ENCODE measurements at regions not wholly inside any gene's neighbourhood (a gene's known extent, or its start where the extent isn't known, plus 50 kb on each side); places are given as distances from the start of the nearest gene placed in this dataset.

DNA sequence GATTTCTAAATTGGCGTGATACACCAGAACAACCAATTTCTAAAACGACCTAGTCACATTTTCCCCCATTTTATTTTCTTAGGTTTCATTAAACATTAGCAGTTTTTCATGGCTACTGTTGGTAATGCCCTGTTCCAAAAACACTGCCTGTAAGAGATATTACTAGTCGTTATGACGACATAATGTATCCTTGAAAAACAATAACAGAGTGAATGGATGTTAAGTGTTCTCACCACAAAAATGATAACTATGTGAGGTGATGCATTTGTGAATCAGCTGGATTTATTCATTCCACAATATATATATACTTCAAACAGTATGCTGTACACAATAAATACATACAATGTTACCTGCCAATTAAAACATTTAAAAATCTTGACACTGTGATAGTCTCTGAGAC, 1147.6 kb upstream of the PCDH10 start:
- Histone ChIP-seq H3K23me2 (ENCODE audit: insufficient read length, low read depth, low read length, poor library complexity, severe bottlenecking) (no peaks in the 10 kb centered on the region), H3K27ac (ENCODE audit: insufficient read length, low read depth, low read length) (no peak overlapping the region)

More for the DNA sequence above, 1147.6 kb upstream of the PCDH10 start:
- H2BK15ac ChIP-seq (ENCODE audit: low read depth, low read length), result no peak overlapping the region
- H3K14ac ChIP-seq (ENCODE audit: insufficient read depth, low read length), result no peak overlapping the region
- TF ChIP-seq, protein P1, sequence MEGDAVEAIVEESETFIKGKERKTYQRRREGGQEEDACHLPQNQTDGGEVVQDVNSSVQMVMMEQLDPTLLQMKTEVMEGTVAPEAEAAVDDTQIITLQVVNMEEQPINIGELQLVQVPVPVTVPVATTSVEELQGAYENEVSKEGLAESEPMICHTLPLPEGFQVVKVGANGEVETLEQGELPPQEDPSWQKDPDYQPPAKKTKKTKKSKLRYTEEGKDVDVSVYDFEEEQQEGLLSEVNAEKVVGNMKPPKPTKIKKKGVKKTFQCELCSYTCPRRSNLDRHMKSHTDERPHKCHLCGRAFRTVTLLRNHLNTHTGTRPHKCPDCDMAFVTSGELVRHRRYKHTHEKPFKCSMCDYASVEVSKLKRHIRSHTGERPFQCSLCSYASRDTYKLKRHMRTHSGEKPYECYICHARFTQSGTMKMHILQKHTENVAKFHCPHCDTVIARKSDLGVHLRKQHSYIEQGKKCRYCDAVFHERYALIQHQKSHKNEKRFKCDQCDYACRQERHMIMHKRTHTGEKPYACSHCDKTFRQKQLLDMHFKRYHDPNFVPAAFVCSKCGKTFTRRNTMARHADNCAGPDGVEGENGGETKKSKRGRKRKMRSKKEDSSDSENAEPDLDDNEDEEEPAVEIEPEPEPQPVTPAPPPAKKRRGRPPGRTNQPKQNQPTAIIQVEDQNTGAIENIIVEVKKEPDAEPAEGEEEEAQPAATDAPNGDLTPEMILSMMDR (conservative IDR thresholded peaks at IDR 0.05), result no peak
- DNase-seq, result no peak
- no peaks in the 10 kb centered on the region for H3K79me1 ChIP-seq (ENCODE audit: insufficient read depth, low read depth, low read length, poor library complexity, severe bottlenecking)
- H3K4ac ChIP-seq (ENCODE audit: low read depth, low read length), result no peak overlapping the region
- H3K9me3 Mint-ChIP-seq, result no peaks in the 10 kb centered on the region; a peak in 1 of 5 replicates
- H4K8ac ChIP-seq (replicated peaks; ENCODE audit: insufficient read length, low read depth, low read length), result no peak overlapping the region
- H3K4me3 Mint-ChIP-seq, result no peak overlapping the region
- H3K27me3 ChIP-seq (ENCODE audit: insufficient read depth, low read length), result no peaks in the 10 kb centered on the region
- H4K20me1 ChIP-seq (ENCODE audit: control insufficient read depth, insufficient read depth, insufficient read length), result no peaks in the 10 kb centered on the region
- H3K9me3 ChIP-seq (ENCODE audit: control insufficient read depth, low read depth, low read length), result no peaks in the 10 kb centered on the region
- H3T11ph ChIP-seq (ENCODE audit: low read length), result no peak overlapping the region
- H3K23ac ChIP-seq (ENCODE audit: insufficient read length, low read depth, low read length), result no peak overlapping the region
- H3K27ac Mint-ChIP-seq, result no peak overlapping the region
- no peak overlapping the region for H2BK5ac ChIP-seq (ENCODE audit: insufficient read length, low read length)
- no peaks in the 10 kb centered on the region; a peak in 1 of 7 replicates for H3K36me3 Mint-ChIP-seq (ENCODE audit: insufficient read depth in 1 of 3, low read depth in 3 of 3)
- no peak overlapping the region for H3K9ac ChIP-seq (ENCODE audit: extremely low read depth, insufficient read length, low read length)
- no peak overlapping the region for H4K5ac ChIP-seq (ENCODE audit: insufficient read length, low read depth, low read length)
- H3K18ac ChIP-seq (ENCODE audit: insufficient read length, low read depth, low read length), result no peak overlapping the region
- H3K4me2 ChIP-seq (ENCODE audit: insufficient read depth, insufficient read length, low read length), result no peak overlapping the region
- H3K27me3 Mint-ChIP-seq (ENCODE audit: low read depth), result no peaks in the 10 kb centered on the region
- no peak overlapping the region for H2AK5ac ChIP-seq (ENCODE audit: insufficient read length, low read length)
- no peaks in the 10 kb centered on the region for H3K79me2 ChIP-seq (ENCODE audit: insufficient read depth, low read length)
- H3K4me1 ChIP-seq (ENCODE audit: insufficient read depth, low read length), result no peaks in the 10 kb centered on the region
- H2AFZ ChIP-seq (ENCODE audit: low read length), result no peak overlapping the region
- WGBS (ENCODE audit: extremely low coverage, insufficient read length, low lambda C conversion rate), result no CpG with 5 or more reads among the region's 4 CpGs
- no peak overlapping the region for H4K91ac ChIP-seq (ENCODE audit: insufficient read length, low read depth, low read length)
- H3K56ac ChIP-seq (ENCODE audit: insufficient read length, low read depth, low read length), result no peak overlapping the region
- H2BK20ac ChIP-seq (ENCODE audit: low read depth, low read length, poor library complexity, severe bottlenecking), result no peak overlapping the region
- H2BK12ac ChIP-seq (ENCODE audit: insufficient read length, low read depth, low read length), result no peak overlapping the region
- no peak overlapping the region for H2BK120ac ChIP-seq (ENCODE audit: low read depth, low read length, poor library complexity, severe bottlenecking)
- H3K4me1 Mint-ChIP-seq, result peaks cover 6 to 12% of the 10 kb centered on the region in 2 experiments
